Heart left ventricle (tissue), 16 donors: ENCODE measurements at regions not wholly inside any gene's neighbourhood (a gene's known extent, or its start where the extent isn't known, plus 50 kb on each side); places are given as distances from the start of the nearest gene placed in this dataset.

Source experiments
- ATAC-seq, 4 donors: fragments of 200-7000 bp; cut with Tn5 transposase; one replicate each; pipeline ENCODE4 v1.9.1; 2020 to 2022; ENCODE audit warnings: moderate library complexity in 4 of 4, mild to moderate bottlenecking in 3 of 4, moderate number of reproducible peaks in 1 of 4
- DNase-seq, 5 donors: peaks; one replicate each; pipeline ENCODE4 v3.0.0-alpha.2; 2020
- H3K27ac ChIP-seq, 12 donors: fragments of 200-600 bp; sonication (generic) in 4 of 12; one replicate each; pipeline versions ENCODE4 v1.5.0 to v1.8.0; 2016 to 2022; ENCODE audit warnings: mild to moderate bottlenecking in 2 of 12
- H3K27me3 ChIP-seq, 9 donors: fragments of 200-600 bp; sonication (generic) in 2 of 9; one replicate each; pipeline versions ENCODE4 v1.5.1 to v1.8.0; 2016 to 2022; ENCODE audit warnings: mild to moderate bottlenecking in 3 of 9
- H3K36me3 ChIP-seq, 9 donors: fragments of 200-600 bp; sonication (generic) in 2 of 9; one replicate each; pipeline versions ENCODE4 v1.5.0 to v1.8.0; 2018 to 2022; ENCODE audit warnings: mild to moderate bottlenecking in 2 of 9
- H3K4me1 ChIP-seq, 12 donors: fragments of 200-600 bp; sonication (generic) in 4 of 12; one replicate each; pipeline versions ENCODE4 v1.5.0 to v1.8.0; 2016 to 2022; ENCODE audit warnings: mild to moderate bottlenecking in 3 of 12
- H3K4me3 ChIP-seq, 12 donors: fragments of 200-600 bp; sonication (generic) in 4 of 12; one replicate each; pipeline versions ENCODE4 v1.5.0 to v1.8.0; 2017 to 2022; ENCODE audit warnings: mild to moderate bottlenecking in 9 of 12, moderate library complexity in 4 of 12
- H3K9me3 ChIP-seq, 12 donors: fragments of 200-600 bp; sonication (generic) in 4 of 12; one replicate each; pipeline versions ENCODE4 v1.5.0 to v1.8.0; 2016 to 2022; ENCODE audit warnings: mild to moderate bottlenecking in 1 of 12
- POLR2A ChIP-seq, 2 donors: fragments of 450-650 bp; IDR thresholded peaks; one replicate each; pipeline ENCODE4 v1.6.1; 2017; ENCODE audit warnings: antibody characterized with exemption in 2 of 2, mild to moderate bottlenecking in 2 of 2, moderate library complexity in 2 of 2
- WGBS, 4 donors: extraction: QIAGEN DNeasy Blood & Tissue Kit in 2 of 4; methylation state at CpG; one replicate each; pipeline versions ENCODE4 v1.1.5 to v1.1.7; 2013 to 2018; 5-methylcytosine and 5-hydroxymethylcytosine counted together
- intact Hi-C, 10 donors: fragments of 100-400 bp; cut with DNase I; formaldehyde crosslinking; loops; one replicate each; pipeline versions ENCODE4 v1.11.1 to v1.14.2; 2022
- TF ChIP-seq, protein P1 (sequence below), 12 donors: fragments of 200-600 bp; sonication (generic) in 4 of 12; IDR thresholded peaks; one replicate each; pipeline versions ENCODE4 v1.5.0 to v1.8.0; 2018 to 2022; ENCODE audit warnings: antibody characterized with exemption in 12 of 12, mild to moderate bottlenecking in 5 of 12
- donor health status: ischemic (EF 13 %, LVEDD 7.1; RV severe dilation, severe dysfunction).
- donor health status: healthy with polysubstance abuse.
- donor health status: DM: no; HTN: yes; CAD: no.
- donor health status: DM: no; HTN: no; CAD: no.
- donor health status: ischemic (EF 25% LVEDD 6.9; RV normal size, moderate dysfunction).
- donor health status: ischemic (EF 25% LVEDD 5.7; RV mildly dilated, moderate dysfunction).
- donor health status: healthy.
- donor health status: DM: yes; HTN: yes; CAD: no.
- donor health status: ischemic (EF 35%, LVEDD 5.7; RV mildly dilated, moderate dysfunction).
- donor health status: nonischemic (EF 11% LVEDD 7.7; RV severe dilation, severe dysfunction).
- donor health status: DM: yes; HTN: yes; CAD: no.
- donor health status: PGD.
- donor health status: ischemic (EF 29% LVEDD 5.4; RV normal size, mild dysfunction).
- donor health status: nonischemic (EF 23%, LVEDD 6.1; RV moderate dilation, normal function).

- ATAC-seq = no peak
- intact Hi-C loops = no loop called here
- no peaks in the 10 kb centered on the region for H3K4me1 ChIP-seq
- H3K9me3 ChIP-seq = no peaks in the 10 kb centered on the region
- H3K27me3 ChIP-seq = no peaks in the 10 kb centered on the region
- WGBS, 4 donors = 59 to 80% (median 78%) methylated on average over 1 of the region's 1 CpG
- H3K4me3 ChIP-seq = no peak overlapping the region
- DNase-seq = no peak
- H3K36me3 ChIP-seq = no peaks in the 10 kb centered on the region
- H3K27ac ChIP-seq = no peak overlapping the region
- no peak for TF ChIP-seq POLR2A (IDR thresholded peaks at IDR 0.05)
- TF ChIP-seq, protein P1, sequence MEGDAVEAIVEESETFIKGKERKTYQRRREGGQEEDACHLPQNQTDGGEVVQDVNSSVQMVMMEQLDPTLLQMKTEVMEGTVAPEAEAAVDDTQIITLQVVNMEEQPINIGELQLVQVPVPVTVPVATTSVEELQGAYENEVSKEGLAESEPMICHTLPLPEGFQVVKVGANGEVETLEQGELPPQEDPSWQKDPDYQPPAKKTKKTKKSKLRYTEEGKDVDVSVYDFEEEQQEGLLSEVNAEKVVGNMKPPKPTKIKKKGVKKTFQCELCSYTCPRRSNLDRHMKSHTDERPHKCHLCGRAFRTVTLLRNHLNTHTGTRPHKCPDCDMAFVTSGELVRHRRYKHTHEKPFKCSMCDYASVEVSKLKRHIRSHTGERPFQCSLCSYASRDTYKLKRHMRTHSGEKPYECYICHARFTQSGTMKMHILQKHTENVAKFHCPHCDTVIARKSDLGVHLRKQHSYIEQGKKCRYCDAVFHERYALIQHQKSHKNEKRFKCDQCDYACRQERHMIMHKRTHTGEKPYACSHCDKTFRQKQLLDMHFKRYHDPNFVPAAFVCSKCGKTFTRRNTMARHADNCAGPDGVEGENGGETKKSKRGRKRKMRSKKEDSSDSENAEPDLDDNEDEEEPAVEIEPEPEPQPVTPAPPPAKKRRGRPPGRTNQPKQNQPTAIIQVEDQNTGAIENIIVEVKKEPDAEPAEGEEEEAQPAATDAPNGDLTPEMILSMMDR (IDR thresholded peaks at IDR 0.05) = no peak
These were observed 1043.0 kb upstream of the CNTN5 start for GRCh38 chr11:97977726-97978125.

DNA sequence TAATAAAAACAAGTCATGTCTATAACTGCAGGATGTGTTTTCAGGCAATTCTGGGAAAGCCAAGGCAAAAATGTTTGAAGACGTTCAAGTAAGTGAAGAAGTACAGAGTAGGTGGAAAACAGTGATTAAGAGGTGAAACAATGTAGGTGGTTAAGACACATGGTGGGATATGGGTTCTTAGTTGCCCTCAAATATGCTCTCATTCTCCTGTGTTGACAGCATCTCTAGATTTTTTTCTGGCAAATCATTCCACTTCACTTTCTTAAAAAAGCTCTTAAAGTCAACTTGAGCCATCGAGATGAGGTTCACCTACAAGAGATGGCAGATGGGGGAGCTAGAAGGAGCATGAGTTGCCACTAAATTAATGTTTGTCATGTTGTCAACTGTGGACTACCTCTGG is 1041.0 kb upstream of the CNTN5 start:
- TF ChIP-seq POLR2A (IDR thresholded peaks at IDR 0.05) = no peak
- TF ChIP-seq, protein P1 (IDR thresholded peaks at IDR 0.05) = no peak
- Histone ChIP-seq H3K4me1 (no peaks in the 10 kb centered on the region), H3K36me3 (no peaks in the 10 kb centered on the region), H3K27me3 (no peaks in the 10 kb centered on the region), H3K9me3 (no peaks in the 10 kb centered on the region), H3K27ac (no peak overlapping the region), H3K4me3 (no peak overlapping the region)
- DNase-seq = no peak
- intact Hi-C loops = no loop called here
- 90 to 95% (median 91%) methylated on average over 2 of the region's 2 CpGs for WGBS, 4 donors
- no peak for ATAC-seq

DNA sequence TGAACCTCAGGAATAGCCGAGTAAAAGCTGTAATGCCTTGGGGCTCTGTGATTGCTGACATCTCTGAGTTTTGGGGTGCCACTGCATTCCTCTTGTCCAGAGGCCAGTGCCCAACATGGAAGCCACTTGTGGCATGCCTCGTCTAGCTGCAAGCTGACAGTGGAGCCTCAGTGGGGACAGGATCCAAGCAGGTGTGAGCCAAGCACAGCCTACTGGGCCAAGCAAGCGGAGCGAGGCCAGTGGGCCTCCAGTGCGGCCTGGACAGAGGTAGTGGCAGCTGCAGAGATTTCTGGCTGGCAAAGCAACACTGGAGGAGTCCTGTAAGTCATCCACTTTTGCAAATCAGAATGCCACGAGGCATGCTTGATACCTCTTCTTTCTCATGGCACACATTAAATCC is 1038.2 kb upstream of the CNTN5 start:
- ATAC-seq (no peak), DNase-seq (no peak)
- Histone ChIP-seq H3K4me1 (no peaks in the 10 kb centered on the region), H3K27ac (no peak overlapping the region), H3K9me3 (no peaks in the 10 kb centered on the region), H3K36me3 (no peaks in the 10 kb centered on the region), H3K27me3 (no peaks in the 10 kb centered on the region), H3K4me3 (no peak overlapping the region)
- intact Hi-C loops = no loop called here
- no peak for TF ChIP-seq POLR2A (IDR thresholded peaks at IDR 0.05)
- TF ChIP-seq, protein P1 (IDR thresholded peaks at IDR 0.05) = no peak
- WGBS, 4 donors = 87 to 91% (median 89%) methylated on average over 5 to 6 of the region's 6 CpGs

GRCh38 chr11:97989121-97989520 is 1031.6 kb upstream of the CNTN5 start:
- ATAC-seq = no peak
- no peaks in the 10 kb centered on the region for H3K4me1 ChIP-seq
- no peak overlapping the region for H3K27ac ChIP-seq
- 75 to 94% (median 84%) methylated on average over 2 of the region's 2 CpGs for WGBS, 4 donors
- intact Hi-C loops = no loop called here
- TF ChIP-seq, protein P1 (IDR thresholded peaks at IDR 0.05) = no peak
- TF ChIP-seq POLR2A (IDR thresholded peaks at IDR 0.05) = no peak
- no peaks in the 10 kb centered on the region for H3K36me3 ChIP-seq
- H3K9me3 ChIP-seq = no peaks in the 10 kb centered on the region
- DNase-seq = no peak
- no peaks in the 10 kb centered on the region for H3K27me3 ChIP-seq
- no peak overlapping the region for H3K4me3 ChIP-seq
